ENCODE measurements at regions not wholly inside any gene's neighbourhood (a gene's known extent, or its start where the extent isn't known, plus 50 kb on each side); places are given as distances from the start of the nearest gene placed in this dataset.

- DNase-seq (ENCODE audit: low spot score): no peak
- TF ChIP-seq, protein P1, sequence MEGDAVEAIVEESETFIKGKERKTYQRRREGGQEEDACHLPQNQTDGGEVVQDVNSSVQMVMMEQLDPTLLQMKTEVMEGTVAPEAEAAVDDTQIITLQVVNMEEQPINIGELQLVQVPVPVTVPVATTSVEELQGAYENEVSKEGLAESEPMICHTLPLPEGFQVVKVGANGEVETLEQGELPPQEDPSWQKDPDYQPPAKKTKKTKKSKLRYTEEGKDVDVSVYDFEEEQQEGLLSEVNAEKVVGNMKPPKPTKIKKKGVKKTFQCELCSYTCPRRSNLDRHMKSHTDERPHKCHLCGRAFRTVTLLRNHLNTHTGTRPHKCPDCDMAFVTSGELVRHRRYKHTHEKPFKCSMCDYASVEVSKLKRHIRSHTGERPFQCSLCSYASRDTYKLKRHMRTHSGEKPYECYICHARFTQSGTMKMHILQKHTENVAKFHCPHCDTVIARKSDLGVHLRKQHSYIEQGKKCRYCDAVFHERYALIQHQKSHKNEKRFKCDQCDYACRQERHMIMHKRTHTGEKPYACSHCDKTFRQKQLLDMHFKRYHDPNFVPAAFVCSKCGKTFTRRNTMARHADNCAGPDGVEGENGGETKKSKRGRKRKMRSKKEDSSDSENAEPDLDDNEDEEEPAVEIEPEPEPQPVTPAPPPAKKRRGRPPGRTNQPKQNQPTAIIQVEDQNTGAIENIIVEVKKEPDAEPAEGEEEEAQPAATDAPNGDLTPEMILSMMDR (IDR thresholded peaks at IDR 0.05; ENCODE audit: extremely low read depth, missing control alignments): no peak
Observed at GRCh38 chr4:162684371-162684700, 482.4 kb downstream of the NAF1 start.

GRCh38 chr4:162683659-162684370, 482.9 kb downstream of the NAF1 start:
- TF ChIP-seq, protein P1 (IDR thresholded peaks at IDR 0.05; ENCODE audit: extremely low read depth, missing control alignments): no peak
- no peak for DNase-seq (ENCODE audit: low spot score)

GRCh38 chr4:162682651-162683050, 484.0 kb downstream of the NAF1 start:
- TF ChIP-seq, protein P1 (IDR thresholded peaks at IDR 0.05; ENCODE audit: extremely low read depth, missing control alignments): no peak
- no peak for DNase-seq (ENCODE audit: low spot score)

- TF ChIP-seq, protein P1 (IDR thresholded peaks at IDR 0.05; ENCODE audit: extremely low read depth, missing control alignments): no peak
- no peak for DNase-seq (ENCODE audit: low spot score)
Observed at GRCh38 chr4:162681212-162681611, 485.5 kb downstream of the NAF1 start.

- no peak for DNase-seq (ENCODE audit: low spot score)
- TF ChIP-seq, protein P1 (IDR thresholded peaks at IDR 0.05; ENCODE audit: extremely low read depth, missing control alignments): no peak
Observed at GRCh38 chr4:162675661-162676060, 491.0 kb downstream of the NAF1 start.

DNA sequence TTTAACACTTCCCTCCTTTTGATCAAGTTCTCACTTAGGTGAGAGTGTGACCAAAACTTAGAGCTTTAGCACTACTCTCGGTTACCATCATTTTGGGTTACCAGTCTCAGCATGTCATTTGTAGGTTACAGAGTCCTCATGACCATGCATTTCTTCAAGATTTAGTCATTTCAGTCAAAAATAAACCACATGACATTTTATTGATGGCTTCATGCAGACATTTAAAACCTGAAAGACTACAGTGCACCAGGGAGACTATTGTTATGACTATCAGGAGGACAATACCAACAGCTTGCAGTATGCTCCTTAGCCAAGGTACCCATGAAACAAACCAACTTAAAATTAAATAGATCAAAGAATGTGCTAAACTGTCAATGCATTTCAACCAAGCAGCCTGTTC, 498.1 kb upstream of the FSTL5 start:
- TF ChIP-seq, protein P1 (IDR thresholded peaks at IDR 0.05; ENCODE audit: extremely low read depth, missing control alignments): no peak
- DNase-seq (ENCODE audit: low spot score): no peak

GRCh38 chr4:162659716-162660115, 495.9 kb upstream of the FSTL5 start:
- no peak for DNase-seq (ENCODE audit: low spot score)
- TF ChIP-seq, protein P1 (IDR thresholded peaks at IDR 0.05; ENCODE audit: extremely low read depth, missing control alignments): no peak
